Retina (tissue), 1 donor: ENCODE measurements at regions not wholly inside any gene's neighbourhood (a gene's known extent, or its start where the extent isn't known, plus 50 kb on each side); places are given as distances from the start of the nearest gene placed in this dataset.
"Not testable (repeated sequence)": the region's sequence is repeated elsewhere in the genome, so short reads cannot be mapped to it uniquely, and the experiment has no call there.

ENCODE experiments used
- DNase-seq: peaks from one replicate; pipeline ENCODE4 v3.0.0-alpha.2; 2016

DNA sequence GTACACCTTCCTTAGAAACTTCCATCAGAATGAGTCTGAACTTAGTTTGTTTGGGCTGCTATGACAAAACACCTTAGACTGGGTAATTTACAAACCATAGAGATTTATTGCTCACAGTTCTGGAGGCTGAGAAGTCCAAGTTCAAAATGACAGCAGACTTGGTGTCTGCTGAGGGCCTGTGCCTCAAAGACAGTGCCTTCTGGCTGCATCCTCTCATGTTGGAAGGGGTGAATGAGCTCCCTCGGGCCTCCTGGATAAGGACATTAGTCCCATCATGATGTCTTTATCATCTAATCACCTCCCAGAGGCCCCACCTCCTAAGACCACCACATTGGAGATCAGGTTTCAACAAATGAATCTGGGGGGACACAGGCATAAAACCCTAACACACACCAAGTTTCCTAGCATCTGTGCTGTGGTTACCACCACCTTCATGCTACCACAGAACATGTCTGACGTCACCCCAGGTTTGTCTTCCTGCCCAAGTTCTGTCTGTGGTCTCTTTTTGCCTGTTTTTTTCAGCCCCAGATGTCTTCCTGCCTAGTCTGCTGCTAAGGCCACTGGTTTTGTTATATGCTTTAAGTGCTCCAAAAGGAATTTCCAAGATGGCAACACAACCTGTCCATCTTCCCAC lies 150.9 kb upstream of the COBL start:
- no peak for DNase-seq

DNA sequence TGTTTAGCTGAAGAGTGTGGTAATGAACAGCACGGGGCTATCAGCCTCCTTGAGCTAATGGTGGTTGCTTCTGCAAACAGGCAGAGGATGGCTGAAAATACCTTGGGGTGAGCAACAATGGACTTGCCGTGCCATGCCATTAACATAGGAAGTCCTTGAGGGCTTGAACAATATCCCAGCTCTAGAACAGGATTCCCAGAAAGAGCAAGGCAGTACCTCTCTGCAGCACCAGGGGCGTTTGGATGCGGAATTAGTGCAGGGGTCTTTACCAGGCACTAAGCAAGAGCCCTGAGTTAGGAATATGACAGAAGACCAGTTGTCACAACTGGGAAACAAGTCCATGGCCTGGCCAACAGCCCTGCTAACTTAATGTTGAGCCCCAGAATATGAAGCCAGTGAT lies 143.2 kb upstream of the COBL start:
- DNase-seq: no peak

DNA sequence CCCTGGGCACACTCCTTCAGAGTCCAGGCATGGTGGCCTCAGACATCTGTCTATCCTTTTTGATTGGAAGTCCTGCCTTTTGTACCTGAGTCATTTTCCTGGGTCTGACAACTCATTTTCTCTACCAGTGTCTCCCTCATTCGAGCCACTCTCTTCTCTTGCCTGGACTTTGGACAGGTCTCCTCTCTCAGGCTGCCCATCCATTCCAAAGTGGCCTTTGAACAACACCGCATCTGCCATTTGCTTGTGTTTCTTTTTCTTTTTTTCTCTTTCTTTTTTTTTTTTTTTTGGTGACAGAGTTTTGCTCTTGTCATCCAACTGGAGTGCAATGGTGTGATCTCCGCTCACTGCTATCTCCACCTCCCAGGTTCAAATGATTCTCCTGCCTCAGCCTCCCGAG lies 142.1 kb upstream of the COBL start:
- no peak for DNase-seq

DNA sequence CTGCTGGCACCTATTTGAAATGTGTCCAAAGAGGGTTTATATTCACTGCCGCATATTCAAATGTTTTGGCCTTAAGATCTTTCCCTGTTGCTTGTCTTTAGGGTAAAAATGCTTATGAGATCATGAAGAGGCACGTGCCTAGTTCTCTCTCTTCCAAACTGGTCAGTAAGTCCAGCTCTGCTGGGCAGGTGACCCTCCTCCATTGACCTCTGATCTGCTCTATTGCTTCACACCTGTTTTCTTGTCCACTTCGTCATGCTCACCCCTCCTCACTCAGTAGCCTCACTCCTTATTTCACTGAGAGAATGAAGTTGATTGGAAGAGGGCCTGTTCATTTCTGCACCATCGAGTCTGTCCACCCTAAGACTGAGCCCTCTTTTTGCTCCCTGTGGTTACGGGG lies 140.5 kb upstream of the COBL start:
- DNase-seq: no peak

DNA sequence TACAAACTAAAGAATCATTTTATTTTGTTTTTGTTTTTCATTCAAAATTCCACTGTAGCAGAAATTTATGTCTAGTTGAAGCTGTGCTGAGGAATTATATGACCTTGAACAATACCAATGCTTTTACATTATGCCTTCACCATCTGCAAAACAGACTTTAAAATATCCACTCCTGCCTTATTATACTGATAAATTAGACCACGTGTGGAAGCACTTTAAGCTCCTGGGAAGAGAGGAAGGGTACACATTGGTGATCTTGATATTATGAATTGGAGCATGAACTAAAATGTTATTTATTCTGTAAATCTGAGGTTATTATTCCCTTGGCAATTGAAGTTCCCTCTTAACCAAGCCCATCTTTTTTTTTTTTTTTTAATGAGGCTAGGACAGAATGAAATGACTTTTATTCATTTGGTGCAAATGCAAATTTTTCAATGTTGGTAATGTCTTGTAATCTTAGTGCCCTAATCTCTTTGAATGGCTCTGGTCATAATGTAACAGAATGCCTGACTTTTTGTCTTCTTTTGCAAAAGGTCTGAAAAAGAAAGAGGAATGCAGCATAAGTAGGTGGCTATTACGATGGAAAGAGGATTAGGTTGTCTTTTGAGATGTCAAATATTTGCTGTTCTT lies 139.9 kb upstream of the COBL start:
- DNase-seq: no peak

DNA sequence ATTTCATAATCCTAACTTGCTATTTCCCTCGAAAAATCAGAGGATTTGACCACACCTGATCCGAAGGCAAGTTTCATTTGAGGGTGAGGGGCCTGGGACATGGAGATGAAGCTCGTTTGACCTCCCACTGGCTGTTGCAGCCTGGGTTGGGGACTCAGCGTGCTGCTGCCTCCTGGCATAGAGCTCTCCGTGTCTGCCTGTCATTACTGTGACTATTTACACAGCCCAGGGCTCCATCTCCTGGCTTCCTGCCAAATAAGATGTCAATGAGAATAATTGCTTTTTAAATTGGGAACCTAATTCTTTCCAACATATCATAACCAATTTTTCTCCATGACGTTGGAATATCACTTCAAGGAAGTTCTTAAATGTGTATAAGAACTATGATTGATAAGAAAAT lies 139.3 kb upstream of the COBL start:
- DNase-seq: peak; percentile 73

DNA sequence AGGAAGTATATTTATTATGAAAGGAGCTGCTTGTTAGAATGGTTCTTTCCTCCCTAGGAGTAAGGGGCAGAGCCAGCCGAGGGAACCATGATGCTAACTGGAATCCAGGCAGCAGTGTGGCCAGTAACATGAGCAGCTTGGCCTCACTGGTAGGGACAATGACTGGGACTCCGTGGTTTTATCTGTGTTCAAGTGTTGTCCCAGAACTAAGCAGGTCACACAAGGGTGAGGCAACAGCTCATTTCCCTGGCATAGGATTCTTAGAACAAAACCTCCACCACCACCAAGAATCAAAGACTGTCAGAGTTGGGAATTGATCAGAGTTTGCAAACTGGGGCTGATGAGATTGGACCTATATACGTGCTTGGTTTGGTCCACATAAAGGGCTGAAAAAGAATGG lies 138.9 kb upstream of the COBL start:
- peak; percentile 59 for DNase-seq

DNA sequence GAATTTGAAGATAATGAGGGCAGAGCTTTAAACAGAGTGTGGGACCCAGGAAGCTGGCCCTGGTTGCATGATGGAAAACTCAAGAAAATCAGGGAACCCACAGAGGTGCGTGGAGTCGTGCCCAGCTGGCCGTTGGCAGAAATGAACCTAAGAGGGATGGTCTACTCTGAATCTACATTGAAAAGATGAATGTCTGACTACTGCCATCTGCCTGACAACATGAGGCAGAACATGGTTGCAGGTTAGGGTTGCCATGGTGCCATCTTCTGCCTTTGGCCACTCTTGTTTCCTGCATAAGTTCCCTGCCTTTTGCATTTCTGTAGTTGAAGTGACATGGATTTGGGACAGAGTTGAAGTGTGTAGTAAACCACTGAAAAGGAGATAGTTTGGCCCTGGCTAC lies 138.5 kb upstream of the COBL start:
- no peak for DNase-seq

DNA sequence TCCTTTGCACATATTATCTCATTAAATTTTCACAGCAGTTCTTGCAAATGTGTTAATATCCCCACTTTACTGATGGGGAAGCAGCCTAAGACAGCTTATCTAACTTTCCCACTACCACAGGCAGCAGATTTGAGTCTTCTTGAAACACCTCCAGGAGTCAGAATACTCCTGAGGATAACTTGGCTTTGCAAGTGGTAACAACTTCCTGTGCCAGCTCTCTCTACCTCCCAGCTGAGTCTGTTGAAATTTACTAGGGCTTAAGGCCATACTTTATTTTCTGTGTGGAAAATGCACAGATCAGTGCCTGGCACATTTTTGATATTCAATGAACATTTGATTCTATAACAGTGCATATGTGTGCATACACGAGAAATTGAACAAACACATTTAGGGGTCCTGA lies 136.1 kb upstream of the COBL start:
- no peak for DNase-seq

DNA sequence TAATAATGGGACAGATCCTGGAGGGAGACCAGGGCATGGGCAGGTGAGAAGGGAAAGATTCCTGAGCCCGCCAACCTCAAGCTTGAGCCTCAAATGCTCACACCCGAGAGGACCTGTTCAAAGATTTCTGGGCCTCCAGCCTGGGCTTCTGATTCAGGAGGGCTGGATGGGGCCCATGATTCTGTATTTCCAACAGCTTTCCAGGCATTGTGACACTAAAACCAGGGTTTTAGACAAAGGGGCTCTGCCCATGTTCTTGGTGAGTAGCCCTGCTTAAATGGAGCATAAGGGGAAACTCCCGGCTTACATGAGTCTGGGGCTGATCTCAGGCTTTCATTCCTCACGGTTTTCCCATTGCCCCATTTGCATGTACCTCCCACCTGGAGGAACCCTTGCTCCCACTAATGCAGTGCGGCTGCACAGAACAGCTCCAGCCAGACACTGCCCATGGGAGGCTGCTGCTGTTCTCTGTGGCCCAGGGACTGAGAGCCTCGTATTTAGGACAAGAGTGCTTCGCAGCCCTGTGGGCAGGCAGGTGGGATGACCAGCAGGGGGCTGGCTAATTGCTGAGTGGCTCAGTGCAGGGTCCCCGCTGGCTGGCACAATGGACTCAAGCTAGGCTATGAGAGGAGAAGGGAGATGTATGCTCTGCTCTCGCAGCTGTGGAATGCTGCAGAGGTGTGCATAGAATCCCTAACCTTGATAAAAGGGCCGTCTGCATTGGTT lies 135.3 kb upstream of the COBL start:
- peak; percentile 61 for DNase-seq

DNA sequence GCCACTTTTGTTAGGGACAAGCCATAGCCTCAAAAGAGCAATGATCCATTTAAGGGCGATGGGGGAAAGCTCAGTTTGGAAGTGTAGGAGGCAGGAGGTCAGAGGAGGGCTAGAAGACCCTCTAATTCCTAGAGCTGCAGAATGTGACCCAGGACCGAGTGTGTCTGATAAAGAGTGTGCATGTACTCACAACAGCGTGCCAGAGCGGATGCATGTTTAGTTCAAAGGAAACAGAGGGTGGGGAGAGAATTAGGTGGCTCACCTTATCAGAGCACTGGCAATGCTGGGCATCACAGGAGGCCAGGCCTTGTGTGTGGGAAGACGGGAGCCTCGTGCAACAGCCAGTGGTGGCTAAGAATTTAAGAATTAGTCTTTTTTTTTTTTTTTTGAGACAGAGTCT lies 133.9 kb upstream of the COBL start:
- no peak for DNase-seq

DNA sequence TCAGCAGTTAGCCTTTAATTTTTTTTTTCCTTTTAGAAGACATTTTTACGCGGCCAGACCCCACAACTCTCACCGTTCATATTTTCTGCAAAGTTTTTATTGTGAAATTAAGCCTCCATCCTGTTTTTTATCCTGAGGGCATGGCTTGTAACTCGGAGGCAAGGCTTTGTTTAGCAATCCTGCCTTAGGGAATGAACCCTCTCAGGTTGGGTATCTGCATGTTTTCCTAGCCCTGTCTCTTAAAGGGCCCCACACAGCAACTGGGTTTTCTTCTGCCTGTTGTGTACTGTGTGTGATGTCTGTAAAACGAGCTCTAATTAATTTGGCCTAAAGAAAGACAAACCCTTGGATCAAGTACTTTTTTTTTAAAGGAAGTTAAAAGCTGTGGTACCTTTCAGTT lies 130.2 kb upstream of the COBL start:
- no peak for DNase-seq

DNA sequence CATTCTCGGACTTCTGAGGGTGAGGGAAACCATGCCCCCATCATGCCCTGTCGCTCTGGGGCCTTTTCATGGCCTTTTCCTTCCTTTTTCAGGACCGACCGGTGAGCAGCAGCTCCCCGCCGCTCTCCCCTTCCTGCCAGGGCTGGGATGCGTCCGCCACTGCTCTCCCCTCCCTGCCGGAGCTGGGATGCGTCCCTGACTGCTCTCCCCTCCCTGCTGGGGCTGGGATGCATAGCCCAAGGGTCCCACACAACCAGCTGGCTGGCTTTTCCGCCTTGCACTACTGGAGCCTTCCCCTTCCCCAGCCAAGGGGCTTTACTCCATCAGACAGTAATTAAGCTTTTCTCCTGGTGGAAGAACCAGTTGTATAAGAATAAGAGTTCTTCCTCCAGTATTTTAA lies 129.7 kb upstream of the COBL start:
- no peak for DNase-seq

DNA sequence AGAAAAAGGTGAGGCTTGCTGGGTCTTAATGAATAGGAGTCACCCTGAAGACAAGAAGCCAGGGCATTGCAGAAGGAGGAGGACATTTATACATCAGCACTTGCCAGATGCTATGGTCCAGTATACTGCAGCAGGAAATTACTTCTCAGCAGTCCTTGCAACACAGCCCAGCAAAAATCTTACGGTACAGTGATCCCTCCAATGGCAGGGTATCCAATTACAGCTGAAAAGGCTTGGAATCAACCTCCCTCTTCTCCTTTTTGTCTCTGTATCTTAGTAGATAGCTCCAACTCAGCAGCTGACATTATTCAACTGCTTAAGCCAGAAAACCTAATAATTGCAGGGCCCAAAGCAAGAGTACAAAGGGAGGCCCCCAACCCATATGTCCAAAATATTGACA lies 128.3 kb upstream of the COBL start:
- DNase-seq: no peak

DNA sequence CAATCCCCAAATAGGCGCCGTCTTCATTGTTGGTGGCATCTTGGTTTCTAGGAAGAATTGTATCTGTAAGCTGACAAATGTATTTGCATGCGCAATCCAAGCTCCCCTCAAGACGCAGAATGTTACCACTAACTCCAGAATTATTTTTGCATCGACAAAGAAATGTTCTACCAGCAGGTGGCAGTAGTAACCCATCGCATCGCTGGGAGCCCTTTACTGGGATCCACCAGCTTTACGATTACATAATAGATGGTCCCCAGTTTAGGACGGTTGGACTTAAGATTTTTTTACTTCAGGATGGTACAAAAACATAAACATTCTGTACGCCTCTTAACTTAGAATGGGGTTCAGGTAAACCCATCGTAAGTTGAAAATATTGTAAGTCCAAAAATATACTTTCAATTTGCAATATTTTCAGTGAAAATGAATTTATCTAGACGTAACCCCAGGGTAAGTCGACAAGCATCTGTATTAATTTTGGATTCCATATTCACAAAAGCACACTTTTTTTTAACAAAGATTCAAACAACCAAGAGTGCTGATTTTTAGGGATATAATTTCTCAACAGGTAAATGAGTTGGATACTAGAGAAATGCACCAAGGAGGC lies 114.0 kb upstream of the COBL start:
- DNase-seq: peak; percentile 81

DNA sequence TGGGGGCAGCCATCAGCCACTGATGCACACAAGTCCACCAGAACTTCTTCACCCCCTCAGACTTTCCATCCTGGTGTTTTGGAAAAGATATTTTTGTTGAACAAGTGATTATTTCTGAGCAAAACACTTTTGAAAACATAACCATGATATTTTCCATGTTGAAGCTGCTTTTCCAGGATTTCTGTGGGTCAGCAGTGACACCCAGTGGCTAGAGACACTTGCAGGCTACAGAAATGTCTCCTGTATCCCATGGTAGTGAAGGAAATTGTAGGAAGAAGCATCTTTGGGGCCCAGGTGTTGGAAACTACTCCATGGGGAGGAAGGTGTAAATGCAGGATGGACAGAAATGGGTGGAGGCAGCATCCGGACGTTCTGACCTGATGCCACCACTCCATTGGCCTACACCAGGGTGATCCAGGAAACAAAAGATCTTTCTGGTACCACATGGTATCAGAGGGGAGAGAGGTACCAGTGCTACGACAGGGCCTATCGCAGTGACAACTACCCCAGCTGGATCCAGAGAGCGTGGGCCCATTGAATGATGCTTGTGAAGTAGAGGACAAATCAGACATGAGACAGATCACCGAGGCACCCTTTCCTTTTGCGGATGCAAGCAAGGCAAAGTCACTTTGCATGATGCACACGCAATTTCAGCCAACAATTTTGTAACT lies 111.7 kb upstream of the COBL start:
- no peak for DNase-seq

DNA sequence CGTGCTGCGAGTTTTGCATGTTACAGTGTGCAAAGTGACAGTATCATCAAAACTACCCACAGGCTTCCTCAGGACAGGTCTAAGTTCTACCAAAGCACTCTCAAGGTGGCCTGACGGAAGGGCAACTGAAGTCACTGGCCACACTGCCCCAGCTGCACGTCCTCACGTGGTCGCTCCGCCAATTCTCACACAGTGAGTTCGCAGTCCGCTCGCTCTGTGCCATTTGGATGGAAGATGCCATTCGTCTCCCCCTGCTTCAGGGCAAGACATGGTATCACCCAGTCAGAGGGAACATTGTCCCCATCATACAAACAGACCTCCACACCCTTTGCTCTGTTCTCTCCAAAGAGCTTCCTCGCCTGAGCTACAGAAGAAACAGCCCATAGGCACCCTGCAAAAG lies 109.6 kb upstream of the COBL start:
- DNase-seq: no peak

DNA sequence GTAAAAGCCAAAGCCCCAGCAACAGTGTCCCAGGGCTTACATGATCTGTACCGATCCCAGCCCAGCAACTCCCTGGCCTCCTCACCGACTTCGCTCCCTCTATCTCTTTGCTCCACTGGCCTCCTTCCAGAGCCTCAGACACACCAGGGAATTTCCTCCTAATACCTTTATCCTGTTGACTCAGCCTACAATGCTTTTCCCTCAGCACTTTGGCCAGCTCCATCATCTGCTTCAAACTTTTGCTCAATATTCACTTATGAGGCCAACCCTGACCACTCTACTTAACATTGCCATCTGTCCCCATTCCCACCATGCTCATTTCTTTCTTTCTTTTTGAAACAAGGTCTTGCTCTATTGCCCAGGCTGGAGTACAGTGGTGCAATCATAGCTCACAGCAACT lies 93.3 kb upstream of the COBL start:
- not testable (repeated sequence) for DNase-seq

DNA sequence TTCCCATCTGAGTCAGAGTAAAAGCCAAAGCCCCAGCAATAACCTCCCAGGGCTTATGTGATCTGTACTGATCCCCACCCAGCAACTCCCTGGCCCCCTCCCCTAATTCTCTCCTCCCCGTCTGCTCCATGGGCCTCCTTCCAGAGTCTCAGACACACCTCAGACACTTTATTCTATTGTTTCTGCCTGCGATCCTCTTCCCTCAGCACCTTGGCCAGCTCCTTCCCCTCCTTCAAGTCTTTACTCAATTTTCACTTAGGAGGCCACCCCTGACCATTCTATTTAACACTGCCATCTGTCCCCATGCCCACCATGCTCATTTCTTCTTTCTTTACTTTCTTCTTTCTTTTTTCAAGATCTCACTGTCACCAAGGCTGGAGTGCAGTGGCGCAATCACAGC lies 81.0 kb upstream of the COBL start:
- not testable (repeated sequence) for DNase-seq

DNA sequence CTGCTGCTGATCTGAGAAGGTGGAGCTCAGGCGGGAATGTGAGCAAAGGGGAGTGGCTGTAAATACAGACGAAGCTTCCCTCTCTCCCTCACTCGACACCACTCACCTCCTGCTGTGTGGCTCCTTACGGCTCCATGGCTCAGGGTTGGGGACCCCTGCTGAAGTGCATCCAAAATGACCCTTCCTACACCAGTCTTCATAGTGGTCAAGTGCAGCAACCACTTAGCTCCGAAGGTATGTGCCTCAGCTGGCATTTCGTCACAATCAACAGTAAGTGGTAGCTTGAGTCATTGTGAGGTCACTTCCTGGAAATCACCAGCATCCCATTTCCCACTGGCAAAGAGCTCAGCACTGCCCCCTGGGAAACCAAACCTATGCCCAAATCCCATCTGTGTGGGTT lies 76.4 kb upstream of the COBL start:
- not testable (repeated sequence) for DNase-seq

DNA sequence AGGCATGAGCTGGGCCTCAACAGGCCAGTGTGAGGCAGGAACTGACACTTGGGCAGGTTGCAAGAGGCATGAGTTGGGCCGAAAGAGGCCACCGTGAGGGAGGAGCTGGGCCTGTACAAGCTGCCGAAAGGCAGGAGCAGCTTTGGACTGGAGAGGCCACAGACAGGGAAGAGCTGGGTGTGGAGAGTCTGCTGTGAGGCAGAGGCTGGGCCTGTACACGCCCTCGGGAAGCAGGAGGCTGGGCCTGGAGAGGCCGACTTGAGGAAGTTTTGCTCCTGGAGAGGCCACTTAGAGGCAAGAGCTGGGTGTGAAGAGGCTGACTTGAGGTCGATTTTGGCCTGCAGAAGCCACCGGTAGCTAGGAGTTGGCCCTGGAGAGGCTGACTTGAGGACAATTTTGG lies 73.3 kb upstream of the COBL start:
- not testable (repeated sequence) for DNase-seq

DNA sequence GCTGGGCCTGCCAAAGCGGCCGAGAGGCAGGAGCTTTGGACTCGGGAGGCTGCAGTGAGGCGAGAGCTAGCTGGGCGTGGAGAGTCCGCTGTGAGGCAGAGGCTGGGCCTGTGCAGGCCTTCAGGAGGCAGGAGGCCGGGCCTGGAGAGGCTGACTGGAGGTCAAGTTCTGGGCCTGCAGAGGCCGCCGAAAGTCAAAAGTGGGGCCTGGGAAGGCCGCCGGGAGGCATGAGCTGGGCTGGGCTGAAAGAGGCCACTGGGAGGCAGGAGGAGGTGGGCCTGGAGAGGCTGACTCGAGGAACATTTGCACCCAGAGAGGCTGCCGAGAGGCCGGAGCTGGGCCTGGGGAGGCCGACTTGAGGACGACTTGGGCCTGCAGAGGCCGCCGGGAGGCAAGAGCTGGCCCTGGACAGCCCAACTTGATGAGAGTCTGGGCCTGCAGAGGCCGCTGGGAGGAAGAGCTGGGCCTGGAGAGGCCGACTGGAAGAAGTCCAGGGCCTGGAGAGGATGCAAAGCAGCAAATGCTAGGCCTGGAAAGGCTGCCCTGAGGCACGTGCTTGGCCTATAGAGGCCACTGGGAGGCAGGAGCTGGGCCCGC lies 72.7 kb upstream of the COBL start:
- not testable (repeated sequence) for DNase-seq

DNA sequence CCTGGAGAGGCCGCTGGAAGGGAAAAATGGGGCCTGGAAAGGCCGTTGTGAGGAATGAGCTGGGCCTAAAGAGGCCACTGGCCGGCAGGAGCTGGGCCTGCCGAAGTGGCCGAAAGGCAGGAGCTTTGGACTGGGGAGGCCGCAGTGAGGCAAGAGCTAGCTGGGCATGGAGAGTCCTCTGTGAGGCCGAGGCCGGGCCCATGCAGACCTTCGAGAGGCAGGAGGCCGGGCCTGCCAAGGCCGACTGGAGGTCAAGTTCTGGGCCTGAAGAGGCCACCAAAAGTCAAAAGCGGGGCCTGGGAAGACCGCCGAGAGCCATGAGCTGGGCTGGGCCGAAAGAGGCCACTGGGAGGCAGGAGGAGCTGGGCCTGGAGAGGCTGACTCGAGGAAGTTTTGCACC lies 71.6 kb upstream of the COBL start:
- DNase-seq: not testable (repeated sequence)
